Mesenchymal stem cell (in vitro differentiated cells and primary cell): ENCODE measurements at regions not wholly inside any gene's neighbourhood (a gene's known extent, or its start where the extent isn't known, plus 50 kb on each side); places are given as distances from the start of the nearest gene placed in this dataset.
A peak's percentile ranks its signal among the peaks of the same experiment; 100 is the strongest.

Experiments
- DNase-seq: peaks from one replicate; pipeline ENCODE4 v3.0.0-alpha.2; 2013
- H2AFZ ChIP-seq: one replicate; pipeline ENCODE4 v1.6.1; 2013; ENCODE audit warnings: low read depth, mild to moderate bottlenecking, control low read depth, inconsistent platforms, low read length, moderate library complexity
- H2AK5ac ChIP-seq: 2 replicates; pipeline ENCODE4 v1.6.1; 2013; ENCODE audit warnings: low read length, moderate library complexity, mild to moderate bottlenecking, inconsistent platforms; ENCODE audit not compliant: severe bottlenecking
- H2BK120ac ChIP-seq: one replicate; pipeline ENCODE4 v1.6.1; 2013; ENCODE audit warnings: low read depth, mild to moderate bottlenecking, inconsistent platforms, low read length, moderate library complexity
- H2BK12ac ChIP-seq, 2 experiments: one replicate each; pipeline ENCODE4 v1.6.1; 2013; ENCODE audit warnings: inconsistent platforms in 2 of 2, low read length in 2 of 2, mild to moderate bottlenecking in 2 of 2, moderate library complexity in 2 of 2, control low read depth in 1 of 2
- H2BK15ac ChIP-seq: one replicate; pipeline ENCODE4 v1.6.1; 2013; ENCODE audit warnings: mild to moderate bottlenecking, low read depth, inconsistent platforms; ENCODE audit not compliant: poor library complexity, severe bottlenecking
- H2BK5ac ChIP-seq: 2 replicates; pipeline ENCODE4 v1.6.1; 2013; ENCODE audit warnings: low read depth, mild to moderate bottlenecking, low read length, control low read depth, inconsistent platforms; ENCODE audit not compliant: poor library complexity, severe bottlenecking
- H3K14ac ChIP-seq, 2 experiments: one replicate each; pipeline ENCODE4 v1.6.1; 2013; ENCODE audit warnings: inconsistent platforms in 2 of 2, low read length in 2 of 2, control low read depth in 1 of 2, mild to moderate bottlenecking in 1 of 2, moderate library complexity in 1 of 2
- H3K18ac ChIP-seq, 2 experiments: one replicate each; pipeline ENCODE4 v1.6.1; 2013; ENCODE audit warnings: inconsistent platforms in 2 of 2, low read length in 2 of 2, control low read depth in 1 of 2, low read depth in 1 of 2, mild to moderate bottlenecking in 1 of 2
- H3K23ac ChIP-seq, 2 experiments: one replicate each; pipeline ENCODE4 v1.6.1; 2013; ENCODE audit warnings: inconsistent platforms in 2 of 2, low read length in 2 of 2, mild to moderate bottlenecking in 2 of 2, moderate library complexity in 2 of 2, control low read depth in 1 of 2
- H3K27ac ChIP-seq: 2 replicates; pipeline ENCODE4 v1.5.1; 2013; ENCODE audit warnings: mild to moderate bottlenecking, moderate library complexity, low read length, control low read depth, inconsistent platforms; ENCODE audit not compliant: poor library complexity, severe bottlenecking
- H3K27me3 ChIP-seq, 2 experiments: 2 replicates each; pipeline versions ENCODE4 v1.6.1 to v1.7.0; 2013; ENCODE audit warnings: low read length in 2 of 2, mild to moderate bottlenecking in 2 of 2, moderate library complexity in 2 of 2, control low read depth in 1 of 2, inconsistent platforms in 1 of 2; ENCODE audit not compliant: control insufficient read depth in 1 of 2, insufficient read depth in 1 of 2
- H3K36me3 ChIP-seq, 2 experiments: 2 replicates each; pipeline versions ENCODE4 v1.6.1 to v1.7.0; 2013; ENCODE audit warnings: low read length in 2 of 2, control low read depth in 1 of 2, inconsistent platforms in 1 of 2, low read depth in 1 of 2, mild to moderate bottlenecking in 1 of 2; ENCODE audit not compliant: insufficient read depth in 2 of 2, control insufficient read depth in 1 of 2
- H3K4ac ChIP-seq, 2 experiments: one replicate each; pipeline ENCODE4 v1.6.1; 2013; ENCODE audit warnings: inconsistent platforms in 2 of 2, low read length in 2 of 2, mild to moderate bottlenecking in 2 of 2, moderate library complexity in 2 of 2, control low read depth in 1 of 2, low read depth in 1 of 2
- H3K4me1 ChIP-seq: 2 replicates; pipeline ENCODE4 v1.6.1; 2013; ENCODE audit warnings: low read depth, low read length, control low read depth; ENCODE audit not compliant: control insufficient read depth, insufficient read depth
- H3K4me2 ChIP-seq: 2 replicates; pipeline ENCODE4 v1.6.1; 2013; ENCODE audit warnings: low read length, mild to moderate bottlenecking, inconsistent platforms; ENCODE audit not compliant: poor library complexity, severe bottlenecking
- H3K4me3 ChIP-seq, 2 experiments: 2 replicates each; pipeline versions ENCODE4 v1.5.1 to v1.7.0; 2013; ENCODE audit warnings: low read length in 2 of 2, mild to moderate bottlenecking in 2 of 2, control low read depth in 1 of 2, low read depth in 1 of 2; ENCODE audit not compliant: insufficient read depth in 1 of 2
- H3K79me1 ChIP-seq: replicated peaks from 2 replicates; pipeline ENCODE4 v1.6.1; 2013; ENCODE audit warnings: mild to moderate bottlenecking, control low read depth, low read length, inconsistent platforms; ENCODE audit not compliant: poor library complexity, severe bottlenecking
- H3K9ac ChIP-seq: 2 replicates; pipeline ENCODE4 v1.7.0; 2013; ENCODE audit warnings: mild to moderate bottlenecking, low read length, moderate library complexity
- H3K9me3 ChIP-seq: 2 replicates; pipeline ENCODE4 v1.7.0; 2013; ENCODE audit warnings: mild to moderate bottlenecking, low read length; ENCODE audit not compliant: control insufficient read depth
- H4K8ac ChIP-seq: one replicate; pipeline ENCODE4 v1.6.1; 2013; ENCODE audit warnings: inconsistent platforms, mild to moderate bottlenecking, low read length, moderate library complexity
- H4K91ac ChIP-seq: one replicate; pipeline ENCODE4 v1.6.1; 2013; ENCODE audit warnings: mild to moderate bottlenecking, low read length, inconsistent platforms
- WGBS: methylation state at CpG from one replicate; pipeline ENCODE4 v1.1.7; 2013; ENCODE audit warnings: mixed read lengths; 5-methylcytosine and 5-hydroxymethylcytosine counted together

DNA sequence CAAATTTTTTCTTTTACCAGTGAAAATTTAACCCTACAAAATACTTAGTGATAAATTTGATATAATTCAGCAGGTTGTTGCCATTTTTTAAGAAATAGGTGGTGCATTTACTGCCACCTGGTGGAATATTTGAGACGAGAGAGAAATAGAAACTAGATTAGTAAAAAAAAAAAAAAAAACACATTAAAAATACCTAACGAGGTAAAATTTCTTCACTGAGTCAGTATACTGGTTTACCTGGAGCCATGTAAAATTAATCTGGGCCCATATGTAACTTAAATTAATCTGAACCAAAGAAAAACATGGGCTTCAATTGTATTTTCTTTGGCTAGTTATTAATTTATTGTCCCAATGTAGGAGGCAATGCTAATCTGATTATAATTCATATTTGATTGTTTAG, 520.8 kb downstream of the EPM2A start:
- Histone ChIP-seq H2BK5ac (no peak overlapping the region), H3K23ac (no peak overlapping the region), H2AK5ac (no peak overlapping the region), H3K4me3 (no peak overlapping the region), H3K4ac (no peak overlapping the region), H3K14ac (no peak overlapping the region), H3K9ac (peak overlapping the region; percentile 81), H4K91ac (no peak overlapping the region), H3K27ac (no peak overlapping the region), H2BK15ac (no peak overlapping the region), H3K27me3 (no peaks in the 10 kb centered on the region), H2BK12ac (no peak overlapping the region), H3K4me2 (no peak overlapping the region), H4K8ac (no peak overlapping the region), H3K36me3 (no peaks in the 10 kb centered on the region), H3K4me1 (no peaks in the 10 kb centered on the region), H3K9me3 (no peaks in the 10 kb centered on the region), H3K18ac (no peak overlapping the region), H2AFZ (no peak overlapping the region), H2BK120ac (no peak overlapping the region), H3K79me1 (no peaks in the 10 kb centered on the region)
- no CpG with 5 or more reads among the region's 2 CpGs for WGBS
- DNase-seq, result peak; percentile 43

DNA sequence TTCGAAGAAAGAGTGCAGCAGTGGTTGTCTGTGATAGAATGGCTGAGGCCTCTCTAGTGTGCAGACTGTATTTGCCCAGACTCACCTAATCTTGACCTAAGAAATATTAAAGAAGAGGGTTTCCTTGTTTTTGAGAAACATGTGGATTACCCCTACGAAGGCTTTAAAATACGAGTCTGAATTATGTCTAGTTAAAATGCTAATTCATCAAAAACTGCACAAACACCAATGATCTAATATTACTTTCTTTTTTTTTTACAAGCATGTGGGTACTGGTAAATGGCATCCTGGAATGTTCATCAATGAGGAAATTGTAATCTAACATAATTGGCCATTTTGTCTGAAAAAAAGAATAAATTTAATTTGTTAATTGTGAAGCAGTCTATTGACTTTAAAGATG, 510.9 kb downstream of the EPM2A start:
- Histone ChIP-seq H3K4me1 (no peaks in the 10 kb centered on the region), H3K18ac (no peak overlapping the region), H3K27me3 (no peaks in the 10 kb centered on the region), H3K14ac (no peak overlapping the region), H3K9ac (no peak overlapping the region), H3K79me1 (no peaks in the 10 kb centered on the region), H2BK120ac (no peak overlapping the region), H3K9me3 (no peaks in the 10 kb centered on the region), H2AK5ac (no peak overlapping the region), H3K4me2 (no peak overlapping the region), H3K23ac (no peak overlapping the region), H2BK15ac (no peak overlapping the region), H3K27ac (no peak overlapping the region), H3K4ac (no peak overlapping the region), H2AFZ (no peak overlapping the region), H3K36me3 (no peaks in the 10 kb centered on the region), H4K8ac (no peak overlapping the region), H4K91ac (no peak overlapping the region), H3K4me3 (no peak overlapping the region), H2BK12ac (no peak overlapping the region), H2BK5ac (no peak overlapping the region)
- 67% methylated on average over 1 of the region's 3 CpGs for WGBS
- DNase-seq, result no peak

DNA sequence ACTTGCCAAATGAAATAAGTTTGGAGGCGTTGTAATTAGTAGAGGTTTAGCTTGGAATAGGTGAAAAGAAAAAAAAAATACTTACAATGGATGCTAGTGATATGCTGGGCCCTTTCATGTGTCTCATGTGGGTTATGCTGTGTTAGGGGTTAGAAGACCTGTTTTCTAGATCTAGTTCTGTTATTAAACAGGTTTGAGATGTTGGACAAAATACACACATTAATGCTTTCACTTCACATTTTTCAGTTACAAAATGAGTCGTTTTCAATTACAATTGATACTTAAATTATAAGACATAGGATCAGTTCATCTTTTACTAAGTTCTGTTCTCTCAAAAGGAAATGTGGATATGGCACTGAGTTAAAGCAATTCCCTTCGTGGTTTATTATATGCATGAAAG, 509.8 kb downstream of the EPM2A start:
- H2AFZ ChIP-seq, result no peak overlapping the region
- no peaks in the 10 kb centered on the region for H3K9me3 ChIP-seq
- H3K4me3 ChIP-seq, result no peak overlapping the region
- H2AK5ac ChIP-seq, result no peak overlapping the region
- WGBS, result 54% methylated on average over 2 of the region's 3 CpGs
- no peak overlapping the region for H3K4me2 ChIP-seq
- H3K79me1 ChIP-seq, result no peaks in the 10 kb centered on the region
- H4K8ac ChIP-seq, result no peak overlapping the region
- H4K91ac ChIP-seq, result no peak overlapping the region
- no peak overlapping the region for H3K4ac ChIP-seq
- no peak overlapping the region for H3K14ac ChIP-seq
- H2BK15ac ChIP-seq, result no peak overlapping the region
- no peak overlapping the region for H2BK5ac ChIP-seq
- no peak for DNase-seq
- no peak overlapping the region for H3K18ac ChIP-seq
- H3K27me3 ChIP-seq, result no peaks in the 10 kb centered on the region
- H2BK12ac ChIP-seq, result no peak overlapping the region
- no peak overlapping the region for H2BK120ac ChIP-seq
- H3K4me1 ChIP-seq, result no peaks in the 10 kb centered on the region
- no peak overlapping the region for H3K23ac ChIP-seq
- H3K27ac ChIP-seq, result no peak overlapping the region
- H3K9ac ChIP-seq, result no peak overlapping the region
- no peaks in the 10 kb centered on the region for H3K36me3 ChIP-seq

DNA sequence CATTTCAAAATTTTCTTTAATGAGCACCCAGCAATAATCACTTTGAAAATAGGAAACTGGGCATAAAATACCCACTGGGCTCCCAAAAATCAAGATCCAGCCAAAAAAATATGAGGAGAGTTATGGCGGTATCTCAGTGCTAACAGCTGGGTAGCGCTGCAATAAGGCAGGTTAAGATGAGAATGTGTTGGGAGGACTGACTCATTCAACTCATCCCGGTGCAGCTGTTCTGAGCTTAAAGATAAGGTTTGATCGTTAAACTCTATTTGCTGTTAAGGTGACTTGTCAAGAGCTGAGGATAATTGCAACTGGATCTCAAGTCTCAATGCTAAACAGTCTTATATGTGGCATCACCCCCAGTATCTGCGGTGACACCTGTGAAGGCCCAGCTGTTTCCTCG, 507.7 kb downstream of the EPM2A start:
- H3K79me1 ChIP-seq, result no peaks in the 10 kb centered on the region
- H3K27me3 ChIP-seq, result no peaks in the 10 kb centered on the region
- no peak overlapping the region for H3K18ac ChIP-seq
- no peak overlapping the region for H2BK15ac ChIP-seq
- no peak overlapping the region for H2BK120ac ChIP-seq
- H3K27ac ChIP-seq, result no peak overlapping the region
- H4K8ac ChIP-seq, result no peak overlapping the region
- H3K4me2 ChIP-seq, result no peak overlapping the region
- no peak overlapping the region for H2AFZ ChIP-seq
- H3K4ac ChIP-seq, result no peak overlapping the region
- H3K9ac ChIP-seq, result no peak overlapping the region
- no peak for DNase-seq
- no peaks in the 10 kb centered on the region for H3K9me3 ChIP-seq
- no peak overlapping the region for H3K14ac ChIP-seq
- H3K4me1 ChIP-seq, result no peaks in the 10 kb centered on the region
- no peak overlapping the region for H3K4me3 ChIP-seq
- H2AK5ac ChIP-seq, result no peak overlapping the region
- no peak overlapping the region for H3K23ac ChIP-seq
- 86% methylated on average over 6 of the region's 6 CpGs for WGBS
- no peak overlapping the region for H2BK5ac ChIP-seq
- H3K36me3 ChIP-seq, result no peaks in the 10 kb centered on the region
- H2BK12ac ChIP-seq, result no peak overlapping the region
- H4K91ac ChIP-seq, result no peak overlapping the region
